IMR-90 (cell line): ENCODE measurements at regions not wholly inside any gene's neighbourhood (a gene's known extent, or its start where the extent isn't known, plus 50 kb on each side); places are given as distances from the start of the nearest gene placed in this dataset.

Experiments
- ATAC-seq: fragments of 200-7000 bp; cut with Tn5 transposase; 2 replicates; pipeline ENCODE4 v1.9.1; 2020; ENCODE audit warnings: low read depth, mild to moderate bottlenecking, moderate library complexity
- BruUV-seq: library from RNA; stranded (reverse); fragments of 400-500 nt; replicated peaks from 2 replicates; lab custom pipeline; 2021; lab: Mats Ljungman, UMichigan
- CTCF ChIA-PET: fragments of 300-600 bp; formaldehyde crosslinking; extraction: SDS; loops from one replicate; lab custom pipeline; 2021; ENCODE audit warnings: antibody characterized with exemption; lab: Yijun Ruan, JAX
- POLR2A ChIA-PET: fragments of 300-600 bp; sonication (Branson Sonifier 250); formaldehyde crosslinking; loops from one replicate; lab custom pipeline; 2022; ENCODE audit warnings: antibody characterized with exemption; ENCODE audit not compliant: unreplicated experiment; lab: Charles Lee
- DNase-seq: peaks from one replicate; pipeline ENCODE4 v3.0.0; 2013
- H2AFZ ChIP-seq: replicated peaks from 2 replicates; pipeline ENCODE3; 2013; ENCODE audit warnings: low read length, mild to moderate bottlenecking; ENCODE audit not compliant: poor library complexity
- H2AK5ac ChIP-seq: 2 replicates; pipeline ENCODE4 v1.6.1; 2013; ENCODE audit warnings: low read depth, low read length, inconsistent platforms
- H2AK9ac ChIP-seq: replicated peaks from 2 replicates; pipeline ENCODE3; 2013; ENCODE audit warnings: mild to moderate bottlenecking, low read depth, low read length, moderate library complexity; ENCODE audit not compliant: poor library complexity
- H2BK120ac ChIP-seq: 2 replicates; pipeline ENCODE4 v1.6.1; 2013; ENCODE audit warnings: low read depth, low read length, inconsistent platforms
- H2BK15ac ChIP-seq: 3 replicates; pipeline ENCODE4 v1.6.1; 2013; ENCODE audit warnings: low read depth, low read length, inconsistent platforms
- H2BK20ac ChIP-seq: 2 replicates; pipeline ENCODE4 v1.6.1; 2013; ENCODE audit warnings: low read depth, mild to moderate bottlenecking, inconsistent platforms, low read length, moderate library complexity
- H2BK5ac ChIP-seq: 2 replicates; pipeline ENCODE4 v1.6.1; 2013; ENCODE audit warnings: mild to moderate bottlenecking, low read depth, low read length, inconsistent platforms; ENCODE audit not compliant: poor library complexity, severe bottlenecking
- H3K14ac ChIP-seq: replicated peaks from 2 replicates; pipeline ENCODE4 v1.6.1; 2013; ENCODE audit warnings: low read depth, low read length, inconsistent platforms
- H3K18ac ChIP-seq: 2 replicates; pipeline ENCODE4 v1.6.1; 2013; ENCODE audit warnings: low read depth, low read length, control low read depth
- H3K23ac ChIP-seq: 2 replicates; pipeline ENCODE4 v1.6.1; 2013; ENCODE audit warnings: low read depth, low read length, inconsistent platforms
- H3K27ac ChIP-seq: 2 replicates; pipeline ENCODE4 v1.5.1; 2013; ENCODE audit warnings: mild to moderate bottlenecking, control low read depth, low read length; ENCODE audit not compliant: insufficient read depth
- H3K27me3 ChIP-seq: 2 replicates; pipeline ENCODE4 v1.6.1; 2013; ENCODE audit warnings: low read length; ENCODE audit not compliant: control insufficient read depth, insufficient read depth
- H3K36me3 ChIP-seq: 2 replicates; pipeline ENCODE4 v1.6.1; 2013; ENCODE audit warnings: low read length, mixed read lengths; ENCODE audit not compliant: control insufficient read depth, insufficient read depth
- H3K4ac ChIP-seq: 2 replicates; pipeline ENCODE4 v1.6.1; 2013; ENCODE audit warnings: low read depth, low read length, inconsistent platforms
- H3K4me1 ChIP-seq: 2 replicates; pipeline ENCODE4 v1.6.1; 2013; ENCODE audit warnings: low read length, mixed read lengths; ENCODE audit not compliant: control insufficient read depth, insufficient read depth
- H3K4me2 ChIP-seq: 2 replicates; pipeline ENCODE4 v1.6.1; 2013; ENCODE audit warnings: low read depth, mild to moderate bottlenecking, control low read depth, low read length, moderate library complexity
- H3K4me3 ChIP-seq: 2 replicates; pipeline ENCODE4 v1.5.1; 2013; ENCODE audit warnings: low read depth, mild to moderate bottlenecking, control low read depth, low read length, moderate library complexity; ENCODE audit not compliant: insufficient read depth
- H3K56ac ChIP-seq: 2 replicates; pipeline ENCODE4 v1.6.1; 2013; ENCODE audit warnings: low read length, inconsistent platforms; ENCODE audit not compliant: insufficient read depth; ENCODE audit errors: extremely low read depth
- H3K79me1 ChIP-seq, 2 experiments: 2 replicates each; pipeline ENCODE4 v1.6.1; 2013; ENCODE audit warnings: low read length in 2 of 2, inconsistent platforms in 1 of 2, low read depth in 1 of 2
- H3K9ac ChIP-seq: 2 replicates; pipeline ENCODE4 v1.6.1; 2013; ENCODE audit warnings: low read depth, low read length, control low read depth
- H3K9me1 ChIP-seq: 2 replicates; pipeline ENCODE4 v1.6.1; 2013; ENCODE audit warnings: low read length, inconsistent platforms; ENCODE audit not compliant: insufficient read depth
- H3K9me3 ChIP-seq: 2 replicates; pipeline ENCODE4 v1.6.1; 2013; ENCODE audit warnings: low read length; ENCODE audit not compliant: control insufficient read depth, insufficient read depth
- H4K20me1 ChIP-seq: 2 replicates; pipeline ENCODE4 v1.6.1; 2013; ENCODE audit warnings: low read length, inconsistent platforms; ENCODE audit not compliant: insufficient read depth
- H4K5ac ChIP-seq: 2 replicates; pipeline ENCODE4 v1.6.1; 2013; ENCODE audit warnings: mild to moderate bottlenecking, low read depth, low read length, control low read depth
- H4K8ac ChIP-seq, 2 experiments: 2 replicates each; pipeline ENCODE4 v1.6.1; 2013; ENCODE audit warnings: low read depth in 2 of 2, low read length in 2 of 2, control low read depth in 1 of 2, inconsistent platforms in 1 of 2
- H4K91ac ChIP-seq: 2 replicates; pipeline ENCODE4 v1.6.1; 2013; ENCODE audit warnings: low read depth, low read length, inconsistent platforms; ENCODE audit not compliant: insufficient read depth
- BHLHE40 ChIP-seq: fragments of 150-350 bp; IDR thresholded peaks from 2 replicates; pipeline ENCODE4 v1.6.1; 2016; ENCODE audit warnings: mild to moderate bottlenecking, low read depth, low read length
- CEBPB ChIP-seq: IDR thresholded peaks from 2 replicates; pipeline ENCODE4 v1.6.1; 2012; ENCODE audit warnings: low read depth, low read length, improper control_type of control experiment
- CHD1 ChIP-seq: IDR thresholded peaks from 2 replicates; pipeline ENCODE4 v1.6.1; 2012; ENCODE audit warnings: low read depth, low read length, improper control_type of control experiment
- FOS ChIP-seq: fragments of 150-350 bp; IDR thresholded peaks from 2 replicates; pipeline ENCODE4 v1.6.1; 2016; ENCODE audit warnings: low read depth, low read length
- MAFK ChIP-seq: IDR thresholded peaks from 2 replicates; pipeline ENCODE4 v1.6.1; 2012; ENCODE audit warnings: low read depth, low read length, improper control_type of control experiment
- MAZ ChIP-seq: IDR thresholded peaks from 2 replicates; pipeline ENCODE4 v1.6.1; 2012; ENCODE audit warnings: low read depth, mild to moderate bottlenecking, low read length, improper control_type of control experiment, moderate library complexity, borderline replicate concordance
- MXI1 ChIP-seq: IDR thresholded peaks from 2 replicates; pipeline ENCODE4 v1.6.1; 2012; ENCODE audit warnings: low read depth, mild to moderate bottlenecking, low read length, moderate library complexity, borderline replicate concordance
- NFE2L2 ChIP-seq: fragments of 150-350 bp; IDR thresholded peaks from 2 replicates; pipeline ENCODE4 v1.6.1; 2016; ENCODE audit warnings: low read depth, mild to moderate bottlenecking, low read length
- POLR2A ChIP-seq: IDR thresholded peaks from 2 replicates; pipeline ENCODE4 v1.6.1; 2012; ENCODE audit warnings: mild to moderate bottlenecking, low read depth, low read length
- RAD21 ChIP-seq: IDR thresholded peaks from 2 replicates; pipeline ENCODE4 v1.6.1; 2012; ENCODE audit warnings: low read length, improper control_type of control experiment
- RCOR1 ChIP-seq: IDR thresholded peaks from 2 replicates; pipeline ENCODE4 v1.6.1; 2012; ENCODE audit warnings: mild to moderate bottlenecking, low read length, improper control_type of control experiment; ENCODE audit not compliant: insufficient replicate concordance
- RFX5 ChIP-seq: IDR thresholded peaks from 2 replicates; pipeline ENCODE4 v1.8.0; 2012; ENCODE audit warnings: low read depth, mild to moderate bottlenecking, low read length, moderate library complexity
- SMC3 ChIP-seq: fragments of 150-350 bp; IDR thresholded peaks from 2 replicates; pipeline ENCODE4 v1.6.1; 2016; ENCODE audit warnings: low read depth, mild to moderate bottlenecking, antibody characterized with exemption, low read length, moderate library complexity
- WGBS, 2 experiments: methylation state at CpG; one replicate each; pipeline versions ENCODE4 v1.1.5 to v1.1.7; 2013; ENCODE audit warnings: missing lambda C conversion rate in 2 of 2; ENCODE audit not compliant: insufficient read length in 1 of 2; ENCODE audit errors: extremely low coverage in 2 of 2; 5-methylcytosine and 5-hydroxymethylcytosine counted together
- dilution Hi-C: fragments of 300-500 bp; cut with HindIII; formaldehyde crosslinking; loops from one replicate; pipeline ENCODE4 v1.14.3; 2018; ENCODE audit warnings: low sequenced_read_pairs; ENCODE audit not compliant: unreplicated experiment
- in situ Hi-C: fragments of 300-500 bp; cut with MboI; formaldehyde crosslinking; loops from 3 replicates; pipeline ENCODE4 v1.14.3; 2019; ENCODE audit warnings: low sequenced_read_pairs, inconsistent platforms, mixed read lengths
- intact Hi-C: fragments of 100-400 bp; cut with micrococcal nuclease; formaldehyde crosslinking; loops from 2 replicates; pipeline ENCODE4 v1.10.0; 2022
- TF ChIP-seq, protein P1 (sequence below): fragments of 150-350 bp; IDR thresholded peaks from 2 replicates; pipeline ENCODE4 v1.6.1; 2016; ENCODE audit warnings: low read depth, mild to moderate bottlenecking, low read length, moderate library complexity, borderline replicate concordance
- TF ChIP-seq, protein P2 (sequence below): conservative IDR thresholded peaks from 2 replicates; pipeline ENCODE4 v1.5.1; 2012; ENCODE audit warnings: mild to moderate bottlenecking, low read depth, low read length, improper control_type of control experiment
- TF ChIP-seq, protein P3 (sequence below): fragments of 150-350 bp; IDR thresholded peaks from 2 replicates; pipeline ENCODE4 v1.6.1; 2017; ENCODE audit warnings: mild to moderate bottlenecking, antibody characterized with exemption, low read length, low read depth

DNA sequence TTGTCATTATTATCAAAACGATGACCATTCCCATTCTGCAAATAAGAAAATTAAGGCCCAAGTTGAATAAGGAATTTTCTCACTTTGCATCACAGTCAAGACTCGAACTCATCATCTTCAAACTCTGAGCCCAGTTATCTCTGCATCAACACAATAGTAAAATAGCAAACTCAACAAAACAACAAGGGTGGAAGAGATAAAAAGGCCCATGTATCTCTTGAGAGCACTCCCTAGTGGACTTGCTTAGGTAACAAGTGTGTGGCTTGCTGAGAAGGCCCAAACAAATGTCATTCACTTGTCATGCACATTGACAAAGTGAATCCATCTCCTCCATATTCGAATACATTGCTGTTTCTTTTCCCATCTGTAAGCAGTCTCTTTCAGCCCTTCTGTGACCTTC lies 412.0 kb upstream of the MAF start:
- 0% methylated on average over 1 of the region's 3 CpGs; no CpG with 5 or more reads in 1 of the 2 experiments for WGBS, 2 experiments
- in situ Hi-C loops (no loop called here), dilution Hi-C loops (no loop called here), intact Hi-C loops (no loop called here)
- no peak overlapping the region for H3K4me3 ChIP-seq
- no peaks in the 10 kb centered on the region for H3K27me3 ChIP-seq
- no peak overlapping the region for H2BK120ac ChIP-seq
- no peak overlapping the region for H2BK5ac ChIP-seq
- H3K18ac ChIP-seq = no peak overlapping the region
- H2AFZ ChIP-seq = no peak overlapping the region
- DNase-seq (no peak), ATAC-seq (no peak)
- H3K27ac ChIP-seq = no peak overlapping the region
- H2AK9ac ChIP-seq = no peak overlapping the region
- no peak overlapping the region for H4K8ac ChIP-seq
- no peak overlapping the region for H3K9ac ChIP-seq
- no peaks in the 10 kb centered on the region for H3K4me1 ChIP-seq
- H3K79me1 ChIP-seq = no peaks in the 10 kb centered on the region
- no peaks in the 10 kb centered on the region for H4K20me1 ChIP-seq
- H2BK15ac ChIP-seq = no peak overlapping the region
- POLR2A ChIA-PET = no interaction called here
- no peak overlapping the region for H3K4me2 ChIP-seq
- H2BK20ac ChIP-seq = no peak overlapping the region
- TF ChIP-seq CHD1 = no peak
- TF ChIP-seq SMC3 = no peak
- no peak for TF ChIP-seq CEBPB
- no peak for TF ChIP-seq MAZ
- no peak for TF ChIP-seq MXI1
- no peak for TF ChIP-seq POLR2A
- TF ChIP-seq BHLHE40 = no peak
- TF ChIP-seq FOS = no peak
- no peak for TF ChIP-seq MAFK
- TF ChIP-seq, protein P1, sequence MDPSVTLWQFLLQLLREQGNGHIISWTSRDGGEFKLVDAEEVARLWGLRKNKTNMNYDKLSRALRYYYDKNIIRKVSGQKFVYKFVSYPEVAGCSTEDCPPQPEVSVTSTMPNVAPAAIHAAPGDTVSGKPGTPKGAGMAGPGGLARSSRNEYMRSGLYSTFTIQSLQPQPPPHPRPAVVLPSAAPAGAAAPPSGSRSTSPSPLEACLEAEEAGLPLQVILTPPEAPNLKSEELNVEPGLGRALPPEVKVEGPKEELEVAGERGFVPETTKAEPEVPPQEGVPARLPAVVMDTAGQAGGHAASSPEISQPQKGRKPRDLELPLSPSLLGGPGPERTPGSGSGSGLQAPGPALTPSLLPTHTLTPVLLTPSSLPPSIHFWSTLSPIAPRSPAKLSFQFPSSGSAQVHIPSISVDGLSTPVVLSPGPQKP = no peak
- TF ChIP-seq, protein P2, sequence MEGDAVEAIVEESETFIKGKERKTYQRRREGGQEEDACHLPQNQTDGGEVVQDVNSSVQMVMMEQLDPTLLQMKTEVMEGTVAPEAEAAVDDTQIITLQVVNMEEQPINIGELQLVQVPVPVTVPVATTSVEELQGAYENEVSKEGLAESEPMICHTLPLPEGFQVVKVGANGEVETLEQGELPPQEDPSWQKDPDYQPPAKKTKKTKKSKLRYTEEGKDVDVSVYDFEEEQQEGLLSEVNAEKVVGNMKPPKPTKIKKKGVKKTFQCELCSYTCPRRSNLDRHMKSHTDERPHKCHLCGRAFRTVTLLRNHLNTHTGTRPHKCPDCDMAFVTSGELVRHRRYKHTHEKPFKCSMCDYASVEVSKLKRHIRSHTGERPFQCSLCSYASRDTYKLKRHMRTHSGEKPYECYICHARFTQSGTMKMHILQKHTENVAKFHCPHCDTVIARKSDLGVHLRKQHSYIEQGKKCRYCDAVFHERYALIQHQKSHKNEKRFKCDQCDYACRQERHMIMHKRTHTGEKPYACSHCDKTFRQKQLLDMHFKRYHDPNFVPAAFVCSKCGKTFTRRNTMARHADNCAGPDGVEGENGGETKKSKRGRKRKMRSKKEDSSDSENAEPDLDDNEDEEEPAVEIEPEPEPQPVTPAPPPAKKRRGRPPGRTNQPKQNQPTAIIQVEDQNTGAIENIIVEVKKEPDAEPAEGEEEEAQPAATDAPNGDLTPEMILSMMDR = no peak
- TF ChIP-seq, protein P3, sequence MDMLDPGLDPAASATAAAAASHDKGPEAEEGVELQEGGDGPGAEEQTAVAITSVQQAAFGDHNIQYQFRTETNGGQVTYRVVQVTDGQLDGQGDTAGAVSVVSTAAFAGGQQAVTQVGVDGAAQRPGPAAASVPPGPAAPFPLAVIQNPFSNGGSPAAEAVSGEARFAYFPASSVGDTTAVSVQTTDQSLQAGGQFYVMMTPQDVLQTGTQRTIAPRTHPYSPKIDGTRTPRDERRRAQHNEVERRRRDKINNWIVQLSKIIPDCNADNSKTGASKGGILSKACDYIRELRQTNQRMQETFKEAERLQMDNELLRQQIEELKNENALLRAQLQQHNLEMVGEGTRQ = no peak
- TF ChIP-seq RCOR1 = no peak
- TF ChIP-seq RAD21 = no peak
- no peak for TF ChIP-seq RFX5
- TF ChIP-seq NFE2L2 = no peak
- no TSS peak for BruUV-seq
- no peak overlapping the region for H3K14ac ChIP-seq
- H3K23ac ChIP-seq = no peak overlapping the region
- H3K56ac ChIP-seq = no peak overlapping the region
- H3K4ac ChIP-seq = no peak overlapping the region
- no peaks in the 10 kb centered on the region for H3K9me1 ChIP-seq
- CTCF ChIA-PET = interaction anchor here (1.4 kb wide), 1 partner anchor 14 kb away, joined by 3 read pairs; no protein-coding TSS in a partner anchor
- no peak overlapping the region for H4K5ac ChIP-seq
- no peaks in the 10 kb centered on the region for H3K36me3 ChIP-seq
- H3K9me3 ChIP-seq = peaks cover 2% of the 10 kb centered on the region; the same call in 1 of the 2 replicates
- H2AK5ac ChIP-seq = no peak overlapping the region
- no peak overlapping the region for H4K91ac ChIP-seq
